22Rv1 (cell line): ENCODE measurements at regions not wholly inside any gene's neighbourhood (a gene's known extent, or its start where the extent isn't known, plus 50 kb on each side); places are given as distances from the start of the nearest gene placed in this dataset.

Source experiments
- H3K27ac ChIP-seq: fragments of 450-650 bp; 2 replicates; pipeline ENCODE4 v1.5.1; 2017
- CTCF ChIP-seq: fragments of 450-650 bp; IDR thresholded peaks from 2 replicates; pipeline ENCODE4 v1.5.1; 2017; ENCODE audit warnings: mild to moderate bottlenecking
- ZFX ChIP-seq: fragments of 450-650 bp; IDR thresholded peaks from 2 replicates; pipeline ENCODE4 v1.6.1; 2017; ENCODE audit warnings: antibody characterized with exemption, borderline replicate concordance

GRCh38 chr13:78382491-78382890 is 220.9 kb downstream of the POU4F1 start:
- no peak overlapping the region for H3K27ac ChIP-seq
- TF ChIP-seq ZFX (no peak), CTCF (no peak)

- no peak overlapping the region for H3K27ac ChIP-seq
- TF ChIP-seq ZFX (no peak), CTCF (no peak)
These were observed 226.5 kb downstream of the POU4F1 start for GRCh38 chr13:78376822-78377221.

- no peak overlapping the region for H3K27ac ChIP-seq
- TF ChIP-seq CTCF (no peak), ZFX (no peak)
These were observed 227.3 kb downstream of the POU4F1 start for GRCh38 chr13:78376033-78376432.

- H3K27ac ChIP-seq, result no peak overlapping the region
- TF ChIP-seq CTCF (no peak), ZFX (no peak)
These were observed 230.8 kb downstream of the POU4F1 start for GRCh38 chr13:78372581-78372980.

- no peak overlapping the region for H3K27ac ChIP-seq
- TF ChIP-seq ZFX (no peak), CTCF (no peak)
These were observed 233.1 kb downstream of the POU4F1 start for GRCh38 chr13:78370231-78370630.

GRCh38 chr13:78364711-78365110 is 238.6 kb downstream of the POU4F1 start:
- H3K27ac ChIP-seq, result no peak overlapping the region
- TF ChIP-seq CTCF, result no peak
- TF ChIP-seq ZFX, result no peak

GRCh38 chr13:78341032-78341431 is 262.3 kb downstream of the POU4F1 start:
- TF ChIP-seq CTCF (no peak), ZFX (no peak)
- no peak overlapping the region for H3K27ac ChIP-seq
